ENCODE measurements at regions not wholly inside any gene's neighbourhood (a gene's known extent, or its start where the extent isn't known, plus 50 kb on each side); places are given as distances from the start of the nearest gene placed in this dataset.

DNA sequence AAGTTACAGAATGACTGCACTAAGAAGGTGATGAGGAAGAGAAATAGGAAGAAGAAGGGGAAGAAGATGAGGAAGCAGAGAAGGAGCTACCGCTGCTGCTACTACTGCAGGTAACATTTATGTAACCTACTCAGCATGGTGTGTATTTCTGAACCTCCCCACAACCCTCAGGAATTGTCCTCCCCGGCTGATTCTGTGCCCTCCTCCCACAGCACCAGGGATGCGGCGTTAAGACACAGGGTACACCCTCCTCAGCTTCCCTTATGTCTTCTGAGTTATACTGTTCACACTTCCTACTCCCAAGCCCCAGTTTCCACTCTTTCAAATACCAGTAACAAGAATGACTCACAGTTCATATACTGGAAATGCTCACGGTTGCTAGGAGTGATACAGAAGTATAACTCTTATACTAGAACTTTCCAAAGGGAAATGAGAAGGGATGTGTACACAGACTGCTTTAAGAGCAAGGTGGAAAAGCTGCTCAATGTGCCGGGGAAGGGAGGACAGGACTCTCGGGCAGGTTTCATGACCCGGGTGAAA, 224.5 kb upstream of the PSMD7 start:
- H3K27me3 ChIP-seq = no peaks in the 10 kb centered on the region
- no peaks in the 10 kb centered on the region for H3K9me3 ChIP-seq
- ATAC-seq (no peak), DNase-seq (no peak)
- no peaks in the 10 kb centered on the region for H3K4me1 ChIP-seq
- intact Hi-C loops (cut with DNase I) = no loop called here
- H3K36me3 ChIP-seq = no peaks in the 10 kb centered on the region
- no peak overlapping the region for H3K4me3 ChIP-seq
- TF ChIP-seq, protein P1, sequence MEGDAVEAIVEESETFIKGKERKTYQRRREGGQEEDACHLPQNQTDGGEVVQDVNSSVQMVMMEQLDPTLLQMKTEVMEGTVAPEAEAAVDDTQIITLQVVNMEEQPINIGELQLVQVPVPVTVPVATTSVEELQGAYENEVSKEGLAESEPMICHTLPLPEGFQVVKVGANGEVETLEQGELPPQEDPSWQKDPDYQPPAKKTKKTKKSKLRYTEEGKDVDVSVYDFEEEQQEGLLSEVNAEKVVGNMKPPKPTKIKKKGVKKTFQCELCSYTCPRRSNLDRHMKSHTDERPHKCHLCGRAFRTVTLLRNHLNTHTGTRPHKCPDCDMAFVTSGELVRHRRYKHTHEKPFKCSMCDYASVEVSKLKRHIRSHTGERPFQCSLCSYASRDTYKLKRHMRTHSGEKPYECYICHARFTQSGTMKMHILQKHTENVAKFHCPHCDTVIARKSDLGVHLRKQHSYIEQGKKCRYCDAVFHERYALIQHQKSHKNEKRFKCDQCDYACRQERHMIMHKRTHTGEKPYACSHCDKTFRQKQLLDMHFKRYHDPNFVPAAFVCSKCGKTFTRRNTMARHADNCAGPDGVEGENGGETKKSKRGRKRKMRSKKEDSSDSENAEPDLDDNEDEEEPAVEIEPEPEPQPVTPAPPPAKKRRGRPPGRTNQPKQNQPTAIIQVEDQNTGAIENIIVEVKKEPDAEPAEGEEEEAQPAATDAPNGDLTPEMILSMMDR (IDR thresholded peaks at IDR 0.05) = no peak
- H3K27ac ChIP-seq = no peak overlapping the region

DNA sequence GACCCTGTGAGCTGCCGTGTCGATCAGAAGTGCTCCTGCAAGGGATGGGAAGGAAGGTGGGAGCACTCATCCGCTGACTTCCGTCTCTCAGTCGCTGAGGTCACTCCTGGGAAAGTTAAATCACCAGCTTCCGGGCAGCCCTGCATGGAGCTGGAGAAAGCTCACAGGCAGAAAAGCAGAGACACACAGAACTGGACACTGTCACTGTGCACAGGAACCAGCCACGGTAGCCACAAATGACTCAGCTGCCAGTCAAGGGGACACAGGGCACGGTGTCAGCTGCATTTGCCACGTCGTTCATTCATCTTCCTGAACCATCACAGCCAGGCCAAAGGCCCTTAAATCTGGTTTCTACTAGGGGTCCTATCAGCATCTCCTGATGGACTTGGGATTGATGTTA, 226.4 kb upstream of the PSMD7 start:
- Histone ChIP-seq H3K27me3 (no peaks in the 10 kb centered on the region), H3K4me1 (no peaks in the 10 kb centered on the region), H3K9me3 (no peaks in the 10 kb centered on the region), H3K36me3 (no peaks in the 10 kb centered on the region), H3K4me3 (no peak overlapping the region), H3K27ac (no peak overlapping the region)
- TF ChIP-seq, protein P1 (IDR thresholded peaks at IDR 0.05) = no peak
- intact Hi-C loops (cut with DNase I) = no loop called here
- ATAC-seq (no peak), DNase-seq (no peak)

DNA sequence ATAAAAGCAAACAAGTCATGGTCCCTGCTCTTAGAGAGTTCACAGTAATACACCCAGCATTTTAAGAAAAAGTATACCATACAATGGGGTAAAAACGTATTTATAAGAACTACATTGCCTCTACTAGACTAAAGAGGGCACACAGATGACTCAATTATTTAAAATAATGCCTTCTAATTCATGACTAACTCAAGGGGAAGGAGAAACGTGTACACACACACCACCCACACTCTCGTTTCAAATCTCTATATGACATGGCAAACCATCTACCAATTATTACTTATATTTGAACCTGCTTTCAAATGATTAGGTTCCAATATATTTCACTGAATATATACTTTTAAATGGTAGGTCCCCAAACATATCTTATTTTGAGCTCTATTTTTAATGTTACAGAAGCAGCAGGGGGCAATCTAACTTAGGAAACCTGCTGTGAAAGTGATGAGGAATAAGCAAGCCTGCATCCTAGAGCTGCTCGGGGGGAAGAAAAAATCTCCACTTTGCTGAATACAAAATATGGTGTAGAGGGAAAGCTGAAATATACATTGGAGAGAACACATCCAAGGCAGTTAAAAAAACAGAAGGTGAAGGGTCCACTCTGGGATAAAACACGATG, 232.4 kb upstream of the PSMD7 start:
- DNase-seq (no peak), ATAC-seq (no peak)
- H3K4me1 ChIP-seq = no peaks in the 10 kb centered on the region
- H3K4me3 ChIP-seq = no peak overlapping the region
- H3K27ac ChIP-seq = no peak overlapping the region
- no peaks in the 10 kb centered on the region for H3K36me3 ChIP-seq
- H3K27me3 ChIP-seq = no peaks in the 10 kb centered on the region
- TF ChIP-seq, protein P1 (IDR thresholded peaks at IDR 0.05) = peak; percentile 9
- intact Hi-C loops (cut with DNase I) = no loop called here
- no peaks in the 10 kb centered on the region for H3K9me3 ChIP-seq

DNA sequence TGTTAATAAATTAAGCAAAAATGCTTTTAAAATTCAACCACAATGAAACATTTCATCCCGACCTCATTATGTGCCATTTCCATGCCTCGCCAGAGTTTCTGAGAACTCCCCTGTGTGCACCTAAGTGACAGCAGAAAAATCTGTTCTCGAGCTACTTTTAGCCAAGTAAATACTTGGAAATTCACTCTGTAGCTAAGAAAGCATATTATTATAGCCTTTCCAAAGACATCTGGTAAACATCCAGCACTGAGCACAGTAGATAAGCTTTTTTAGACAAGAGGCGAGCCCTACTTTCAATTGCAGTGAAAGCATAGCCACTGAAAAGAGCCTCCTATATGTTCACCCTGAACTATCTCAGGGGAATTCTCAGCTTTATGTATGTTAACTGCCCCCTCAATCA, 242.8 kb upstream of the PSMD7 start:
- Histone ChIP-seq H3K36me3 (no peaks in the 10 kb centered on the region), H3K27me3 (no peaks in the 10 kb centered on the region), H3K27ac (no peak overlapping the region), H3K4me3 (no peak overlapping the region), H3K9me3 (no peaks in the 10 kb centered on the region), H3K4me1 (no peaks in the 10 kb centered on the region)
- TF ChIP-seq, protein P1 (IDR thresholded peaks at IDR 0.05) = no peak
- intact Hi-C loops (cut with DNase I) = no loop called here
- ATAC-seq = no peak
- no peak for DNase-seq

DNA sequence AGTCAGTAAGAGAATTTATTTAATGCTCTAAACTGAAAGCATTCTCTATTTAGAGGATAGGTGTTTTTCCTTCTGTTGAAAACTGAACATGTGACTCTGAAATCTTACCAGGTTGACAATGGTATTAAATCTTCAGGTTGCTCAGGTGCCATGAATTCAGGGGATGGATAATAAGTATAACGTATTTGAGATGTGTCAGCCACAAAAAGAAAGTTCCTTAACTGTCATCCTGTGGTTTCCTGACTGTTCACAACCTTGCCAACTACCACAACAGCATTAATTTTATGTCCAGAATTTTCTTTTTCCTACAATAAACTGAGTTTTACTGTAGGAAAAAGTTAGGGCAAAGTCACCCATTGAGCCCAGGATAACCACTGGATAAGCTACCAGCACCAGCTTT, 243.3 kb upstream of the PSMD7 start:
- Histone ChIP-seq H3K27me3 (no peaks in the 10 kb centered on the region), H3K4me3 (no peak overlapping the region), H3K4me1 (no peaks in the 10 kb centered on the region), H3K36me3 (no peaks in the 10 kb centered on the region), H3K9me3 (no peaks in the 10 kb centered on the region), H3K27ac (no peak overlapping the region)
- ATAC-seq = no peak
- intact Hi-C loops (cut with DNase I) = no loop called here
- DNase-seq = no peak
- TF ChIP-seq, protein P1 (IDR thresholded peaks at IDR 0.05) = no peak

DNA sequence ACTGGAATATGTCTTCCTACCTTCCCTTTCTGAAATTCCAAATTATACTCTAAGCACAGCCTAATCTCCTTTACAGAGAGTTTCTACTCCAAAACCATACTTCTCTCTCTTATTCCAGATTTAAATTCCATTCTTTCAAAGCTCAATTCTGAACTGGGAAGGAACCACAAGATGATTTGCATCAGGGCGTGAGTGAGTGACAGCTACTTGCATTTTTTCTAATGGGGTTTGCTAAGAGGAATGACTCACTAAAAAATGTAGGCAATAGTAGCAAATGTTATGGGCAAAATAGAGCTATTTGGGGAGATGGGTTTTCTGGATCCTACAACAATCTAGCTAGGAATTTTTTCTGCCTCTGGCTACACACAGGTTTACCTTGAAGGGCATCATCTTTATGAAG, 244.6 kb upstream of the PSMD7 start:
- no peak for DNase-seq
- intact Hi-C loops (cut with DNase I) = no loop called here
- H3K27me3 ChIP-seq = no peaks in the 10 kb centered on the region
- TF ChIP-seq, protein P1 (IDR thresholded peaks at IDR 0.05) = no peak
- H3K4me3 ChIP-seq = no peak overlapping the region
- no peaks in the 10 kb centered on the region for H3K9me3 ChIP-seq
- no peaks in the 10 kb centered on the region for H3K36me3 ChIP-seq
- H3K27ac ChIP-seq = no peak overlapping the region
- no peak for ATAC-seq
- no peaks in the 10 kb centered on the region for H3K4me1 ChIP-seq
